Astrocyte of the cerebellum (primary cell): ENCODE measurements at regions not wholly inside any gene's neighbourhood (a gene's known extent, or its start where the extent isn't known, plus 50 kb on each side); places are given as distances from the start of the nearest gene placed in this dataset.

ENCODE experiments used
- DNase-seq: peaks from one replicate; pipeline ENCODE4 v3.0.0-alpha.2; 2011; ENCODE audit warnings: low read depth
- H3K4me3 ChIP-seq: 2 replicates; pipeline ENCODE4 v1.5.1; 2011; ENCODE audit warnings: mild to moderate bottlenecking, low read depth, low read length, moderate library complexity
- CTCF ChIP-seq: IDR thresholded peaks from 2 replicates; pipeline ENCODE4 v1.5.1; 2012; ENCODE audit warnings: low read length, low read depth, moderate library complexity, mild to moderate bottlenecking; ENCODE audit errors: missing control alignments
- in situ Hi-C: cut with HindIII; loops from 2 replicates; pipeline ENCODE4 v1.10.0; 2017; ENCODE audit warnings: low sequenced_read_pairs

DNA sequence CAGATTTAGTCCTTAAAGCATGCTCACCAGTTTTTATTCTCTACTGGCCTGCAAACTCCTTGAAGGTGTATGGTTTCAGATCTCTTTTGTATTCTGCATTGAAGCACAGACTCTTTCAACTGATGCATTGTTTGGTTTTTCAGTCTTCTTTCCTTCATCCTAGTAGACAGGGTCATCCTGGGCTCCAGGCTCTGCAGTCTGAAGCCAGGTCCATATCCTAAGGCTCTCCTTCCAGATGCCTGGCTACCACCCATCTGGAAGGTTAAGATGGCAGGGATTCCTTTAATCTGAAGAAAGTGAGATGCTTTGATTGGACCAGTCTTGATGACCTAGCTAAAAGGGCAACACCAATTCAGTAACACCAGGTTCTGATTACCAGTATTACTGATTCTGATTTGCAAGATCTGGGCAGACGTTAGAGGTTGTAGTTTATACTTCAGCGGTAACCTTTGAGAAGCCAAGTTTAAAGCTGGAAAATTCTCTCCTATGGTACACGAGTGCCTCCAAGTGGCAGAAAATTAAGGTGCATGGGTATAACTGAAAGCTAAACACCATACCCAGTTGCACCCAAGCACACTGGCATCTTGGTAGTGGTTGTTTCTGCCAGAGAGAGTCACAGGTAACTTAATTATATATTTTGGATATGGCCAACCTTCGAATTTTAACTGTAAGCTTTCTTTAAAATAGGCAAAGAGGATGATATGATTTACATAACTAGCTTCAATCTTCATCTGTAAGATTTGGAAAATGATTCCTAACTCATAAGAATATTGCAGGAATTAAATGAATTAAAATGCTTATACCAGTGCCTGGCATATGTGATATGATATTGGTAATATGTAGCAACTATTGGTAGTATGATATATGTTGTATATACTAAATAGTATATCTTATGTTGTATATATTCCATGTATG is 1651.9 kb upstream of the MIR17HG start:
- in situ Hi-C loops = no loop called here
- H3K4me3 ChIP-seq = no peak overlapping the region
- DNase-seq = peak; percentile 34
- peak; percentile 80 for TF ChIP-seq CTCF

DNA sequence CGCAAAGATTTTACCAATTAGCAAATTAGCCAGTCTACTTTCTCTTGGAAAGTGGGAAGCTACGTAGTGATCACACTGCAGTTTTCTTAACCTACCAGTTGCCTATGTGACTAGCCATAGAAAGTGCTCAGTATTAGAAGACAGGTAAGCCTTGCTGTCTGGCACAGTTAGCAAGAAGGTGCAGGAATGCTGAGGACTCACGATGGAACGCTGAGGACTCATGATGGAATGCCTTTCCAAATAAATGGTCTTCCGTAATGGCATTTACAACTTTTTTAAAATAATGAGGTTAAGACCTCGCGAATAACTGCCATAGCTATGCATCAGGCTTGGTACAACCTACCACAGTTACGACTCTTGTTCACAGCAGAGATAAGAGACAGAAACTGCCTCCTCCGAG is 1645.6 kb upstream of the MIR17HG start:
- DNase-seq = no peak
- in situ Hi-C loops = no loop called here
- no peak overlapping the region for H3K4me3 ChIP-seq
- TF ChIP-seq CTCF = no peak

GRCh38 chr13:89704040-89704439 is 1643.4 kb upstream of the MIR17HG start:
- in situ Hi-C loops = no loop called here
- no peak overlapping the region for H3K4me3 ChIP-seq
- no peak for TF ChIP-seq CTCF
- DNase-seq = no peak

GRCh38 chr13:89708013-89708412 is 1639.5 kb upstream of the MIR17HG start:
- DNase-seq = no peak
- no peak for TF ChIP-seq CTCF
- H3K4me3 ChIP-seq = no peak overlapping the region
- in situ Hi-C loops = no loop called here

- TF ChIP-seq CTCF = no peak
- in situ Hi-C loops = no loop called here
- DNase-seq = no peak
- no peak overlapping the region for H3K4me3 ChIP-seq
Observed at GRCh38 chr13:89721216-89721615, 1626.3 kb upstream of the MIR17HG start.

- H3K4me3 ChIP-seq = no peak overlapping the region
- DNase-seq = peak; percentile 64
- in situ Hi-C loops = no loop called here
- no peak for TF ChIP-seq CTCF
Observed at GRCh38 chr13:89726690-89727435, 1620.6 kb upstream of the MIR17HG start.
